ENCODE measurements at regions not wholly inside any gene's neighbourhood (a gene's known extent, or its start where the extent isn't known, plus 50 kb on each side); places are given as distances from the start of the nearest gene placed in this dataset.

DNA sequence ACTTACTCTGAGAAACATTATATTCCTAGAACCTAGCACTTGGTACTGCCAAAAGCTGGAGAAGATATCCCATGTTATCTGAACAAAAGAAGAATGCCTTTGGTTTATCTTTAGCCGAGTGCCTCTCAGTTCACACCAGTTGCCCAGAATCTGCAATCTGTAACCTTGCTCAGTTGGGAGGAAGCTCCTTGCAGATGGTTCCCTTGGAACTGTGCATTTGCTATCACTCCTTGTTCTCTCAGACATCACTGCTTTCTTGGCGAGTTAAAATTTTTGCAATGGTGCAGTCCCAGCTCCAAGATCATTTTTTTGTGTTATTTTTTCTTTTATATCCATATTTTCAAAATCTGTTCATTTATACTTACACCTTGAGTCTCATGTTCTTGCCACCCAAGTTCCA, 446.5 kb downstream of the KCNJ2 start:
- TF ChIP-seq CTCF (conservative IDR thresholded peaks at IDR 0.05; ENCODE audit: low read depth, low read length) (no peak), POLR2A (IDR thresholded peaks at IDR 0.05; ENCODE audit: low read depth, low read length) (no peak), RFX5 (IDR thresholded peaks at IDR 0.05; ENCODE audit: low read depth, low read length) (no peak), BHLHE40 (IDR thresholded peaks at IDR 0.05; ENCODE audit: low read depth, low read length) (no peak), FOS (IDR thresholded peaks at IDR 0.05; ENCODE audit: low read depth, low read length) (no peak), RAD21 (IDR thresholded peaks at IDR 0.05; ENCODE audit: low read length) (no peak), MXI1 (IDR thresholded peaks at IDR 0.05; ENCODE audit: borderline replicate concordance, low read depth, low read length) (no peak), MAFK (IDR thresholded peaks at IDR 0.05; ENCODE audit: low read depth, low read length) (no peak), SMC3 (IDR thresholded peaks at IDR 0.05; ENCODE audit: low read depth, low read length) (no peak), RCOR1 (IDR thresholded peaks at IDR 0.05; ENCODE audit: insufficient replicate concordance, low read length) (no peak), CHD1 (IDR thresholded peaks at IDR 0.05; ENCODE audit: low read depth, low read length) (no peak)
- TF ChIP-seq, protein P1, sequence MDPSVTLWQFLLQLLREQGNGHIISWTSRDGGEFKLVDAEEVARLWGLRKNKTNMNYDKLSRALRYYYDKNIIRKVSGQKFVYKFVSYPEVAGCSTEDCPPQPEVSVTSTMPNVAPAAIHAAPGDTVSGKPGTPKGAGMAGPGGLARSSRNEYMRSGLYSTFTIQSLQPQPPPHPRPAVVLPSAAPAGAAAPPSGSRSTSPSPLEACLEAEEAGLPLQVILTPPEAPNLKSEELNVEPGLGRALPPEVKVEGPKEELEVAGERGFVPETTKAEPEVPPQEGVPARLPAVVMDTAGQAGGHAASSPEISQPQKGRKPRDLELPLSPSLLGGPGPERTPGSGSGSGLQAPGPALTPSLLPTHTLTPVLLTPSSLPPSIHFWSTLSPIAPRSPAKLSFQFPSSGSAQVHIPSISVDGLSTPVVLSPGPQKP (IDR thresholded peaks at IDR 0.05; ENCODE audit: borderline replicate concordance, low read depth, low read length), result no peak

Data from IMR-90 (cell line).